Kidney (tissue), 13 donors: ENCODE measurements at regions not wholly inside any gene's neighbourhood (a gene's known extent, or its start where the extent isn't known, plus 50 kb on each side); places are given as distances from the start of the nearest gene placed in this dataset.

Source experiments
- DNase-seq, 5 donors: peaks; one replicate each; pipeline ENCODE4 v3.0.0-alpha.2; 2013 to 2020
- FAIRE-seq: peaks from 2 replicates; lab custom pipeline; 2012; peaks lifted over from hg19 to GRCh38; lab: Jason Lieb, UNC
- H3K27ac ChIP-seq, 2 donors: one replicate each; pipeline ENCODE4 v1.7.0; 2013; ENCODE audit warnings: low read depth in 2 of 2, low read length in 2 of 2, inconsistent platforms in 1 of 2
- H3K27me3 ChIP-seq: one replicate; pipeline ENCODE4 v1.7.1; 2013; ENCODE audit warnings: low read length, inconsistent platforms; ENCODE audit not compliant: control insufficient read depth, insufficient read depth
- H3K36me3 ChIP-seq, 3 donors: one replicate each; pipeline versions ENCODE4 v1.7.0 to v1.7.1; 2013; ENCODE audit warnings: low read length in 3 of 3, control low read depth in 1 of 3, inconsistent platforms in 1 of 3; ENCODE audit not compliant: insufficient read depth in 3 of 3, control insufficient read depth in 2 of 3
- H3K4me1 ChIP-seq, 3 donors: one replicate each; pipeline versions ENCODE4 v1.7.0 to v1.7.1; 2013; ENCODE audit warnings: low read length in 3 of 3, inconsistent platforms in 1 of 3, low read depth in 1 of 3; ENCODE audit not compliant: control insufficient read depth in 2 of 3, insufficient read depth in 2 of 3
- H3K4me3 ChIP-seq, 3 donors: one replicate each; pipeline versions ENCODE4 v1.7.0 to v1.8.1; 2013; ENCODE audit warnings: low read length in 3 of 3, control low read depth in 1 of 3, inconsistent platforms in 1 of 3
- H3K9ac ChIP-seq, 3 donors: one replicate each; pipeline versions ENCODE4 v1.7.0 to v1.7.1; 2013; ENCODE audit warnings: low read length in 3 of 3, control low read depth in 1 of 3, inconsistent platforms in 1 of 3
- H3K9me3 ChIP-seq, 3 donors: one replicate each; pipeline versions ENCODE4 v1.7.0 to v1.7.1; 2013; ENCODE audit warnings: low read length in 3 of 3, control low read depth in 1 of 3, inconsistent platforms in 1 of 3; ENCODE audit not compliant: control insufficient read depth in 2 of 3, insufficient read depth in 1 of 3
- CTCF ChIP-seq: IDR thresholded peaks from 3 replicates; pipeline ENCODE4 v1.5.1; 2012; ENCODE audit warnings: mild to moderate bottlenecking, moderate library complexity, borderline replicate concordance; ENCODE audit not compliant: insufficient read depth; ENCODE audit errors: extremely low read depth
- intact Hi-C: fragments of 100-400 bp; cut with DNase I; formaldehyde crosslinking; loops from one replicate; pipeline ENCODE4 v1.11.1; 2022
- donor health status: control.
- donor health status: control.
- donor health status: control.
- donor health status: control.
- donor health status: control.
- donor health status: DM: yes; HTN: yes; CAD: no.
- donor health status: Normal renal cell carcinoma (clear cell type).

DNA sequence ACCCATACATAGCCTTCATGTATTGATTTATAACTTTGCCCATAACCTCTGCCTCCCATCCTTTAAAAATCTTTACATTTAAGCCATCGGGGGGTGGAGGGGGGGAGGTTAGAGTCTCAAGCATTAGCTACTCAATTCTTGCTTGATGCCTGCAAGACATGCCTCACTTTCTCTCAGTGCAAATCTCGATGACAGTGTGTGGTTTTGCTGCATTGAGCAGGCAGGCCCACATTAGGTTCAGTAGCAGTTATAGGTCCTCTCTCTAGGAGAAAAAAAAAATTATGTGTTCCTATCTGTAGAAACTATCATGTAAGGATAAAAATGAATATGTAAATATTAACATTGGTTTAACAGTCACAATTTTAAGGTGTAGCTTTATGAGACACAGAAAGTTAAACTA is 314.0 kb upstream of the ANO3 start:
- no peaks in the 10 kb centered on the region for H3K27me3 ChIP-seq
- no peaks in the 10 kb centered on the region for H3K4me1 ChIP-seq
- H3K9ac ChIP-seq: no peak overlapping the region
- DNase-seq (no peak), FAIRE-seq (no peak)
- H3K9me3 ChIP-seq: no peaks in the 10 kb centered on the region
- H3K36me3 ChIP-seq: no peaks in the 10 kb centered on the region
- intact Hi-C loops: no loop called here
- H3K27ac ChIP-seq: no peak overlapping the region
- no peak overlapping the region for H3K4me3 ChIP-seq
- no peak for TF ChIP-seq CTCF

- no peak for DNase-seq
- no peaks in the 10 kb centered on the region for H3K4me1 ChIP-seq
- no peak overlapping the region for H3K9ac ChIP-seq
- H3K36me3 ChIP-seq: no peaks in the 10 kb centered on the region
- H3K27ac ChIP-seq: no peak overlapping the region
- intact Hi-C loops: no loop called here
- no peak overlapping the region for H3K4me3 ChIP-seq
- no peak for FAIRE-seq
- TF ChIP-seq CTCF: no peak
- H3K27me3 ChIP-seq: no peaks in the 10 kb centered on the region
- H3K9me3 ChIP-seq: no peaks in the 10 kb centered on the region
These were observed 313.6 kb upstream of the ANO3 start for GRCh38 chr11:26018336-26018735.

DNA sequence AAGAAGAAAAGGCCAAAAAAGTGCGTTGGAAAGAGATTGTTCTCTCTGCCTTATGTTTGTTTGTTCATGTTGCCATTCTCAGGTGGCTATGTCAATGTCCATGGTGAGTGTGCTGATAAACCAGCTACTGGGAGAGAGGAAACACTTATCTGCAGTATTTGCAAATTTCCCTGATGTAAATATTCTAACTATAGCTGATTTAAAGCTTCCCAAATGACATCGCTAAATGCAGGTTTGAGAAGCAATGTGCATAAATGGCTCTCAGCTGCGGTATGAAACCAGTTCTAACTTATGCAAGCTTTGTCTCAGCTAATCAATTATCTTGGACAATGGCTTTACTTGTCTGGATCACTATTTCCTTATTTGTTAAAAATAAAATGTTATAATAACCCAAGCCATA is 312.5 kb upstream of the ANO3 start:
- intact Hi-C loops: no loop called here
- H3K9me3 ChIP-seq: no peaks in the 10 kb centered on the region
- H3K27ac ChIP-seq: no peak overlapping the region
- TF ChIP-seq CTCF: no peak
- FAIRE-seq (no peak), DNase-seq (no peak)
- no peak overlapping the region for H3K4me3 ChIP-seq
- no peaks in the 10 kb centered on the region for H3K4me1 ChIP-seq
- H3K36me3 ChIP-seq: no peaks in the 10 kb centered on the region
- H3K9ac ChIP-seq: no peak overlapping the region
- no peaks in the 10 kb centered on the region for H3K27me3 ChIP-seq

- no peaks in the 10 kb centered on the region for H3K27me3 ChIP-seq
- H3K4me1 ChIP-seq: no peaks in the 10 kb centered on the region
- no peak overlapping the region for H3K4me3 ChIP-seq
- intact Hi-C loops: no loop called here
- no peaks in the 10 kb centered on the region for H3K9me3 ChIP-seq
- DNase-seq (no peak), FAIRE-seq (no peak)
- no peak overlapping the region for H3K9ac ChIP-seq
- no peak for TF ChIP-seq CTCF
- no peak overlapping the region for H3K27ac ChIP-seq
- H3K36me3 ChIP-seq: no peaks in the 10 kb centered on the region
These were observed 310.9 kb upstream of the ANO3 start for GRCh38 chr11:26021017-26021416.
